ENCODE measurements at regions not wholly inside any gene's neighbourhood (a gene's known extent, or its start where the extent isn't known, plus 50 kb on each side); places are given as distances from the start of the nearest gene placed in this dataset.
A peak's percentile ranks its signal among the peaks of the same experiment; 100 is the strongest.
"Not testable (repeated sequence)": the region's sequence is repeated elsewhere in the genome, so short reads cannot be mapped to it uniquely, and the experiment has no call there.

GRCh38 chrX:35221391-35221790, 278.8 kb downstream of the FAM47B start:
- not testable (repeated sequence) for H3K9ac ChIP-seq (ENCODE audit: low read length); H3K4me1 ChIP-seq (ENCODE audit: low read length); H3K4me2 ChIP-seq (ENCODE audit: low read length); H3K4me3 ChIP-seq (ENCODE audit: low read length); H2AFZ ChIP-seq (ENCODE audit: low read depth, low read length); H3K27ac ChIP-seq (ENCODE audit: low read length); H3K79me2 ChIP-seq (ENCODE audit: low read length); H4K20me1 ChIP-seq (ENCODE audit: insufficient read depth, low read length); H3K9me3 ChIP-seq (ENCODE audit: insufficient read depth, low read length); H3K27me3 ChIP-seq (ENCODE audit: low read depth, low read length); H3K36me3 ChIP-seq (replicated peaks; ENCODE audit: low read depth, low read length)

GRCh38 chrX:35244088-35244741, 301.6 kb downstream of the FAM47B start:
- H3K4me2 ChIP-seq (ENCODE audit: low read length) = no peak overlapping the region
- no peak overlapping the region for H2AFZ ChIP-seq (ENCODE audit: low read depth, low read length)
- H4K20me1 ChIP-seq (ENCODE audit: insufficient read depth, low read length) = no peaks in the 10 kb centered on the region
- no peak overlapping the region for H3K27ac ChIP-seq (ENCODE audit: low read length)
- no peaks in the 10 kb centered on the region for H3K9me3 ChIP-seq (ENCODE audit: insufficient read depth, low read length)
- H3K4me1 ChIP-seq (ENCODE audit: low read length) = no peaks in the 10 kb centered on the region
- H3K79me2 ChIP-seq (ENCODE audit: low read length) = no peaks in the 10 kb centered on the region
- no peaks in the 10 kb centered on the region for H3K27me3 ChIP-seq (ENCODE audit: low read depth, low read length)
- no peak for TF ChIP-seq EZH2phosphoT487 (IDR thresholded peaks at IDR 0.05; ENCODE audit: low read depth)
- no peak for TF ChIP-seq CTCF (IDR thresholded peaks at IDR 0.05; ENCODE audit: low read depth, low read length)
- H3K9ac ChIP-seq (ENCODE audit: low read length) = no peak overlapping the region
- H3K36me3 ChIP-seq (replicated peaks; ENCODE audit: low read depth, low read length) = no peaks in the 10 kb centered on the region
- no peak overlapping the region for H3K4me3 ChIP-seq (ENCODE audit: low read length)

GRCh38 chrX:35244796-35245508, 302.4 kb downstream of the FAM47B start:
- Histone ChIP-seq H3K27ac (ENCODE audit: low read length) (no peak overlapping the region), H3K27me3 (ENCODE audit: low read depth, low read length) (no peaks in the 10 kb centered on the region), H3K9ac (ENCODE audit: low read length) (no peak overlapping the region), H3K79me2 (ENCODE audit: low read length) (no peaks in the 10 kb centered on the region), H4K20me1 (ENCODE audit: insufficient read depth, low read length) (no peaks in the 10 kb centered on the region), H3K4me3 (ENCODE audit: low read length) (no peak overlapping the region), H3K9me3 (ENCODE audit: insufficient read depth, low read length) (no peaks in the 10 kb centered on the region), H2AFZ (ENCODE audit: low read depth, low read length) (no peak overlapping the region), H3K4me1 (ENCODE audit: low read length) (no peaks in the 10 kb centered on the region), H3K36me3 (replicated peaks; ENCODE audit: low read depth, low read length) (no peaks in the 10 kb centered on the region), H3K4me2 (ENCODE audit: low read length) (no peak overlapping the region)
- TF ChIP-seq EZH2phosphoT487 (IDR thresholded peaks at IDR 0.05; ENCODE audit: low read depth) (no peak), CTCF (IDR thresholded peaks at IDR 0.05; ENCODE audit: low read depth, low read length) (no peak)

- Histone ChIP-seq H3K4me1 (ENCODE audit: low read length) (peaks cover 3% of the 10 kb centered on the region; the same call in 1 of the 2 replicates), H2AFZ (ENCODE audit: low read depth, low read length) (no peak overlapping the region), H3K9ac (ENCODE audit: low read length) (no peak overlapping the region), H3K27me3 (ENCODE audit: low read depth, low read length) (no peaks in the 10 kb centered on the region), H3K27ac (ENCODE audit: low read length) (no peak overlapping the region), H3K9me3 (ENCODE audit: insufficient read depth, low read length) (no peaks in the 10 kb centered on the region), H4K20me1 (ENCODE audit: insufficient read depth, low read length) (no peaks in the 10 kb centered on the region), H3K4me2 (ENCODE audit: low read length) (0 out of 2 replicates have a peak overlapping the region, but pooled peaks have one; percentile 9), H3K4me3 (ENCODE audit: low read length) (no peak overlapping the region), H3K79me2 (ENCODE audit: low read length) (no peaks in the 10 kb centered on the region), H3K36me3 (replicated peaks; ENCODE audit: low read depth, low read length) (no peaks in the 10 kb centered on the region)
- no peak for TF ChIP-seq CTCF (IDR thresholded peaks at IDR 0.05; ENCODE audit: low read depth, low read length)
- TF ChIP-seq EZH2phosphoT487 (IDR thresholded peaks at IDR 0.05; ENCODE audit: low read depth) = no peak
Observed at GRCh38 chrX:35251226-35251625, 308.6 kb downstream of the FAM47B start.

All from OCI-LY3 (cell line).